ENCODE measurements at regions not wholly inside any gene's neighbourhood (a gene's known extent, or its start where the extent isn't known, plus 50 kb on each side); places are given as distances from the start of the nearest gene placed in this dataset.

DNA sequence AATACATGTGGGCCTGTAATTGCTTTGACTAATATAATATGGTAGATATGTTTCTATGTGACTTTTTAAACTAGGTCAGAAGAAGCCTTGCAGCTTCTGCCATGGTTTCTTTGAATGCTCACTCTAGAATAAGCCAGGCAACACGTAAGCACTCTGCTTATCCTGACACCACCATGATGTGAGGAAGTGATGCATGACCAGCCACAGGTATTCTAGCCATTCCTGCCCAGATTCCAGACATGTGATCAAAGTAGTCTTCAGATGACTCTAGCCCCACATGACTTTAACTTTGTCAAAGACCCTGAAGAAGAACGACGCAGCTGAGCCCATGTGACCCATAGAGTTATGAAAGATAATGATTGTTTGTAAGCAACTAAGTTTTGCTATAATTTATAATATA lies 276.1 kb upstream of the NCAM1 start:
- Mint-ChIP-seq H3K4me1 (ENCODE audit: low read depth) (no peaks in the 10 kb centered on the region), H3K36me3 (ENCODE audit: low read depth) (no peaks in the 10 kb centered on the region), H3K4me3 (ENCODE audit: unreplicated experiment) (no peak overlapping the region), H3K27ac (ENCODE audit: unreplicated experiment) (no peak overlapping the region), H3K9me3 (ENCODE audit: low read depth) (peaks cover 16% of the 10 kb centered on the region), H3K27me3 (ENCODE audit: low read depth) (peaks cover 13% of the 10 kb centered on the region)
- DNase-seq (ENCODE audit: low spot score): no peak
- TF ChIP-seq, protein P1, sequence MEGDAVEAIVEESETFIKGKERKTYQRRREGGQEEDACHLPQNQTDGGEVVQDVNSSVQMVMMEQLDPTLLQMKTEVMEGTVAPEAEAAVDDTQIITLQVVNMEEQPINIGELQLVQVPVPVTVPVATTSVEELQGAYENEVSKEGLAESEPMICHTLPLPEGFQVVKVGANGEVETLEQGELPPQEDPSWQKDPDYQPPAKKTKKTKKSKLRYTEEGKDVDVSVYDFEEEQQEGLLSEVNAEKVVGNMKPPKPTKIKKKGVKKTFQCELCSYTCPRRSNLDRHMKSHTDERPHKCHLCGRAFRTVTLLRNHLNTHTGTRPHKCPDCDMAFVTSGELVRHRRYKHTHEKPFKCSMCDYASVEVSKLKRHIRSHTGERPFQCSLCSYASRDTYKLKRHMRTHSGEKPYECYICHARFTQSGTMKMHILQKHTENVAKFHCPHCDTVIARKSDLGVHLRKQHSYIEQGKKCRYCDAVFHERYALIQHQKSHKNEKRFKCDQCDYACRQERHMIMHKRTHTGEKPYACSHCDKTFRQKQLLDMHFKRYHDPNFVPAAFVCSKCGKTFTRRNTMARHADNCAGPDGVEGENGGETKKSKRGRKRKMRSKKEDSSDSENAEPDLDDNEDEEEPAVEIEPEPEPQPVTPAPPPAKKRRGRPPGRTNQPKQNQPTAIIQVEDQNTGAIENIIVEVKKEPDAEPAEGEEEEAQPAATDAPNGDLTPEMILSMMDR (IDR thresholded peaks at IDR 0.05): no peak

DNA sequence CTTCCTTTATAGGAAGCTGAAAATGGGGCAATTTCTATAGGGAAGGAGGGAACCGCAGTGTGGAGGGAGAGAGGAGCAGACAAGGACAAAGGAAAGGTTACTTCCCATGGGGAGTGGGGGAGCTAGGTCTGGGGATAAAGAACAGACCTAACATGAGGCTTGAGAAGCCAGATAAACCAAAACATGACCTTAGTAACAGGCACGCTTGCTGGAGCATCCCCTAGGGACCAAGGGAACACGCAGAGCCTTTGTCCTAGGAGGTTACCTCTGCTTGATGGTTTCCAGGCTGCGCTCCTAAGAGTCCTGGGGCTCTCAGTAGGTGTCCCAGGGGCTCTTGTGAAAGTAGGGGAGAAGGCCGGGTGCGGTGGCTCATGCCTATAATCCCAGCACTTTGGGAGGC lies 271.4 kb upstream of the NCAM1 start:
- Mint-ChIP-seq H3K27ac (ENCODE audit: unreplicated experiment) (no peak overlapping the region), H3K4me3 (ENCODE audit: unreplicated experiment) (no peak overlapping the region), H3K36me3 (ENCODE audit: low read depth) (no peaks in the 10 kb centered on the region), H3K27me3 (ENCODE audit: low read depth) (peaks cover 11% of the 10 kb centered on the region), H3K9me3 (ENCODE audit: low read depth) (peaks cover 3% of the 10 kb centered on the region), H3K4me1 (ENCODE audit: low read depth) (no peaks in the 10 kb centered on the region)
- no peak for DNase-seq (ENCODE audit: low spot score)
- TF ChIP-seq, protein P1 (IDR thresholded peaks at IDR 0.05): no peak

DNA sequence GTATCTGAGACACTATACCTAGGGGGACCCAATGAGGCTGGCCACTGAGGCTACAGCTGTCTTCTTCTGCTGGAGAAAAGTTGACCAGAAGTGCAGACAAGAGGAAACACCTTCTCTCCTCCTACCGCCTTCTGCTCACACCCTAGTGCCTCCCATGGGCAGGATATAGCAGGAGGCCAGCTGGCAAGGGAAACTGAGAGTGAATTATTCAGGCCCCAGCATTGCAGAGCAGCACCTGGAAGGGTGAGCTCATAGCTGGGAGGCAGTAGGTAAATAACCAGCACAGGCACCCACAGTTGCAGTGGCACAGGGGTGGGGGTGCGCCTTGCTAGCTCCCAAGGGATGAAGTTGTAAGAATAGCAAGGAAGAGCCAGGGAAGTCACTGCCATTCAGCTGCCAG lies 267.4 kb upstream of the NCAM1 start:
- TF ChIP-seq, protein P1 (IDR thresholded peaks at IDR 0.05): no peak
- Mint-ChIP-seq H3K36me3 (ENCODE audit: low read depth) (no peaks in the 10 kb centered on the region), H3K27me3 (ENCODE audit: low read depth) (peaks cover 4% of the 10 kb centered on the region), H3K4me1 (ENCODE audit: low read depth) (no peaks in the 10 kb centered on the region), H3K4me3 (ENCODE audit: unreplicated experiment) (no peak overlapping the region), H3K27ac (ENCODE audit: unreplicated experiment) (no peak overlapping the region), H3K9me3 (ENCODE audit: low read depth) (no peaks in the 10 kb centered on the region)
- no peak for DNase-seq (ENCODE audit: low spot score)

DNA sequence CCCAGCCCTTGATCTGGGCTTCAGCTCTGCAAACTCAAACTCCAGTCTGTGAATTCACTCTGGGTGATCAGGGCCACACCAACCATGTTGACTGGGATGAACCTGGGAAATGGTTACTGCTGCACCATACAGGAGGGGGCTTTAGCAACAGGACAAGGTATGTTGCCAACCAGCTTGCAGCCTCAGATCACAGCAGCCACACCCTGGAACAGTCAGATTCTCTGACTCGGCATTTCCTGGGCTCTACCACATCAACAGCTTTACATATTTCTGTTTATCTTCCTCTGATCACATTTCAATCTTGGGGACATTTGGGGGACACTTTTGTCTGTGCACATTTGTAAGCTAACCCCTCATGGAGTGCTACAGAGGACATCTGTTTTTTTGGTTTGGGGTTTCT lies 267.0 kb upstream of the NCAM1 start:
- DNase-seq (ENCODE audit: low spot score): no peak
- Mint-ChIP-seq H3K9me3 (ENCODE audit: low read depth) (no peaks in the 10 kb centered on the region), H3K4me3 (ENCODE audit: unreplicated experiment) (no peak overlapping the region), H3K4me1 (ENCODE audit: low read depth) (no peaks in the 10 kb centered on the region), H3K27ac (ENCODE audit: unreplicated experiment) (no peak overlapping the region), H3K27me3 (ENCODE audit: low read depth) (peaks cover 7% of the 10 kb centered on the region), H3K36me3 (ENCODE audit: low read depth) (no peaks in the 10 kb centered on the region)
- TF ChIP-seq, protein P1 (IDR thresholded peaks at IDR 0.05): no peak

DNA sequence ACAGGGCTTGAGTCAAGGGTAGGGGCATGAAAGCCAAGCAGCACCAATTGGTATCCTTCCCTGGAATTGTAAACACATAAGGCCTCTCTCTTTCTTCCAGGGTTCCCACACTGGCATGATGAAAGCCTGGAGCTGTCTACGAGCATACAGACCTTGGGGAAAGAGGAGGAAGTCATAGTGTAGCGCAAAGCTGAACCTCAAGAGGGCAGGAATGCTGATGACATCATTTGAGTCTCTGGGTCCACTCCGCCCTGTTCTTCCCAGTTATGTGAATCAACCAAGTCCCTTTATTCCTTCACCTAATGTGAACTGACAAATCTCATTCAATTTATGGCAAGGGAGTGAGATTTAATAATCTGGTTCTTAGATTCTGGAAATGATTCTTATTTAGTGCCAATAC lies 266.4 kb upstream of the NCAM1 start:
- Mint-ChIP-seq H3K4me1 (ENCODE audit: low read depth) (no peaks in the 10 kb centered on the region), H3K4me3 (ENCODE audit: unreplicated experiment) (no peak overlapping the region), H3K9me3 (ENCODE audit: low read depth) (no peaks in the 10 kb centered on the region), H3K36me3 (ENCODE audit: low read depth) (no peaks in the 10 kb centered on the region), H3K27ac (ENCODE audit: unreplicated experiment) (no peak overlapping the region), H3K27me3 (ENCODE audit: low read depth) (peaks cover 7% of the 10 kb centered on the region)
- no peak for DNase-seq (ENCODE audit: low spot score)
- TF ChIP-seq, protein P1 (IDR thresholded peaks at IDR 0.05): no peak

Measured in chondrocyte (in vitro differentiated cells).